HepG2 (cell line): ENCODE measurements at regions not wholly inside any gene's neighbourhood (a gene's known extent, or its start where the extent isn't known, plus 50 kb on each side); places are given as distances from the start of the nearest gene placed in this dataset.
A peak's percentile ranks its signal among the peaks of the same experiment; 100 is the strongest.

Source experiments
- ELF1 ChIP-seq: sonication (generic); formaldehyde crosslinking; IDR thresholded peaks from 2 replicates; pipeline ENCODE4 v1.4.0; 2020; ENCODE audit warnings: missing genetic modification reagents
- ISX ChIP-seq: sonication (generic); formaldehyde crosslinking; conservative IDR thresholded peaks from 2 replicates; pipeline ENCODE4 v1.5.0; 2020; ENCODE audit warnings: missing genetic modification reagents
- MBD4 ChIP-seq: IDR thresholded peaks from 2 replicates; pipeline ENCODE4 v1.6.1; 2012; ENCODE audit warnings: low read length, inconsistent platforms, borderline replicate concordance
- PAX8 ChIP-seq: sonication (generic); formaldehyde crosslinking; IDR thresholded peaks from 2 replicates; pipeline ENCODE4 v1.8.0; 2022; ENCODE audit warnings: mild to moderate bottlenecking, missing genetic modification reagents, borderline replicate concordance
- STAG1 ChIP-seq: sonication (generic); formaldehyde crosslinking; IDR thresholded peaks from 2 replicates; pipeline ENCODE4 v1.4.0; 2020; ENCODE audit warnings: missing genetic modification reagents
- TEAD2 ChIP-seq: sonication (generic); formaldehyde crosslinking; IDR thresholded peaks from 2 replicates; pipeline ENCODE4 v1.9.0; 2021; ENCODE audit warnings: missing genetic modification reagents
- TF ChIP-seq, protein P1 (sequence below): fragments of 450-650 bp; IDR thresholded peaks from 2 replicates; pipeline ENCODE4 v1.6.1; 2017; ENCODE audit warnings: mild to moderate bottlenecking
- TF ChIP-seq, protein P2 (sequence below): sonication (generic); formaldehyde crosslinking; conservative IDR thresholded peaks from 2 replicates; pipeline ENCODE4 v1.8.1; 2023; ENCODE audit warnings: missing genetic modification reagents
- TF ChIP-seq, protein P3 (sequence below): sonication (generic); formaldehyde crosslinking; IDR thresholded peaks from 2 replicates; pipeline ENCODE4 v1.5.0; 2020; ENCODE audit warnings: mild to moderate bottlenecking, missing genetic modification reagents, moderate library complexity
- TF ChIP-seq, protein P4 (sequence below): sonication (generic); formaldehyde crosslinking; IDR thresholded peaks from 2 replicates; pipeline ENCODE4 v1.9.0; 2021; ENCODE audit warnings: missing genetic modification reagents, borderline replicate concordance
- TF ChIP-seq, protein P5 (sequence below): sonication (generic); formaldehyde crosslinking; IDR thresholded peaks from 2 replicates; pipeline ENCODE4 v1.8.0; 2022; ENCODE audit warnings: mild to moderate bottlenecking, missing genetic modification reagents, moderate library complexity

DNA sequence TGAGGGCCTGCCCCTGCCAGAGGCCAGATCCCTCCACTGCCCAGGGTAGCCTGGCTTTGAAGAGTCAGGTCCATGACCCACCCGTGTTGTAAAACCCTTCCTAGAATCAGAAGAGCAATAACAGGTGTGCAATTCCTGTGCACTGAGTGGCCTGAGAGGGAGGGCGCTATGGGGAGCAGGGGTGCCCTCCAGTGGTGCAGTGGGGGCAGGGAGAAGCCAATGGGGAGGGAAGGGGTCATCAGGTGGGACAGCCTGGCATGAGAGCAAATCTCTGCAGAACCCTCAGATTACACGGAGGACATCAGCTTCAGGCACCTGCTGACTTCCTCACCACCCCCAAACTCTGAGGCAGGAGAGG is 72.9 kb upstream of the ZNF469 start (continued):
- TF ChIP-seq, protein P1, sequence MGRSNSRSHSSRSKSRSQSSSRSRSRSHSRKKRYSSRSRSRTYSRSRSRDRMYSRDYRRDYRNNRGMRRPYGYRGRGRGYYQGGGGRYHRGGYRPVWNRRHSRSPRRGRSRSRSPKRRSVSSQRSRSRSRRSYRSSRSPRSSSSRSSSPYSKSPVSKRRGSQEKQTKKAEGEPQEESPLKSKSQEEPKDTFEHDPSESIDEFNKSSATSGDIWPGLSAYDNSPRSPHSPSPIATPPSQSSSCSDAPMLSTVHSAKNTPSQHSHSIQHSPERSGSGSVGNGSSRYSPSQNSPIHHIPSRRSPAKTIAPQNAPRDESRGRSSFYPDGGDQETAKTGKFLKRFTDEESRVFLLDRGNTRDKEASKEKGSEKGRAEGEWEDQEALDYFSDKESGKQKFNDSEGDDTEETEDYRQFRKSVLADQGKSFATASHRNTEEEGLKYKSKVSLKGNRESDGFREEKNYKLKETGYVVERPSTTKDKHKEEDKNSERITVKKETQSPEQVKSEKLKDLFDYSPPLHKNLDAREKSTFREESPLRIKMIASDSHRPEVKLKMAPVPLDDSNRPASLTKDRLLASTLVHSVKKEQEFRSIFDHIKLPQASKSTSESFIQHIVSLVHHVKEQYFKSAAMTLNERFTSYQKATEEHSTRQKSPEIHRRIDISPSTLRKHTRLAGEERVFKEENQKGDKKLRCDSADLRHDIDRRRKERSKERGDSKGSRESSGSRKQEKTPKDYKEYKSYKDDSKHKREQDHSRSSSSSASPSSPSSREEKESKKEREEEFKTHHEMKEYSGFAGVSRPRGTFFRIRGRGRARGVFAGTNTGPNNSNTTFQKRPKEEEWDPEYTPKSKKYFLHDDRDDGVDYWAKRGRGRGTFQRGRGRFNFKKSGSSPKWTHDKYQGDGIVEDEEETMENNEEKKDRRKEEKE: no peak
- TF ChIP-seq, protein P2, sequence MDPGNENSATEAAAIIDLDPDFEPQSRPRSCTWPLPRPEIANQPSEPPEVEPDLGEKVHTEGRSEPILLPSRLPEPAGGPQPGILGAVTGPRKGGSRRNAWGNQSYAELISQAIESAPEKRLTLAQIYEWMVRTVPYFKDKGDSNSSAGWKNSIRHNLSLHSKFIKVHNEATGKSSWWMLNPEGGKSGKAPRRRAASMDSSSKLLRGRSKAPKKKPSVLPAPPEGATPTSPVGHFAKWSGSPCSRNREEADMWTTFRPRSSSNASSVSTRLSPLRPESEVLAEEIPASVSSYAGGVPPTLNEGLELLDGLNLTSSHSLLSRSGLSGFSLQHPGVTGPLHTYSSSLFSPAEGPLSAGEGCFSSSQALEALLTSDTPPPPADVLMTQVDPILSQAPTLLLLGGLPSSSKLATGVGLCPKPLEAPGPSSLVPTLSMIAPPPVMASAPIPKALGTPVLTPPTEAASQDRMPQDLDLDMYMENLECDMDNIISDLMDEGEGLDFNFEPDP (CRISPR knock-in tag): no peak
- no peak for TF ChIP-seq TEAD2 (CRISPR knock-in tag)
- TF ChIP-seq, protein P3, sequence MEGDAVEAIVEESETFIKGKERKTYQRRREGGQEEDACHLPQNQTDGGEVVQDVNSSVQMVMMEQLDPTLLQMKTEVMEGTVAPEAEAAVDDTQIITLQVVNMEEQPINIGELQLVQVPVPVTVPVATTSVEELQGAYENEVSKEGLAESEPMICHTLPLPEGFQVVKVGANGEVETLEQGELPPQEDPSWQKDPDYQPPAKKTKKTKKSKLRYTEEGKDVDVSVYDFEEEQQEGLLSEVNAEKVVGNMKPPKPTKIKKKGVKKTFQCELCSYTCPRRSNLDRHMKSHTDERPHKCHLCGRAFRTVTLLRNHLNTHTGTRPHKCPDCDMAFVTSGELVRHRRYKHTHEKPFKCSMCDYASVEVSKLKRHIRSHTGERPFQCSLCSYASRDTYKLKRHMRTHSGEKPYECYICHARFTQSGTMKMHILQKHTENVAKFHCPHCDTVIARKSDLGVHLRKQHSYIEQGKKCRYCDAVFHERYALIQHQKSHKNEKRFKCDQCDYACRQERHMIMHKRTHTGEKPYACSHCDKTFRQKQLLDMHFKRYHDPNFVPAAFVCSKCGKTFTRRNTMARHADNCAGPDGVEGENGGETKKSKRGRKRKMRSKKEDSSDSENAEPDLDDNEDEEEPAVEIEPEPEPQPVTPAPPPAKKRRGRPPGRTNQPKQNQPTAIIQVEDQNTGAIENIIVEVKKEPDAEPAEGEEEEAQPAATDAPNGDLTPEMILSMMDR (CRISPR knock-in tag): peak; percentile 78
- TF ChIP-seq ELF1 (CRISPR knock-in tag): no peak
- TF ChIP-seq PAX8 (CRISPR knock-in tag): no peak
- TF ChIP-seq ISX (CRISPR knock-in tag): no peak
- peak; percentile 84 for TF ChIP-seq STAG1 (CRISPR knock-in tag)
- TF ChIP-seq MBD4: no peak
- TF ChIP-seq, protein P4, sequence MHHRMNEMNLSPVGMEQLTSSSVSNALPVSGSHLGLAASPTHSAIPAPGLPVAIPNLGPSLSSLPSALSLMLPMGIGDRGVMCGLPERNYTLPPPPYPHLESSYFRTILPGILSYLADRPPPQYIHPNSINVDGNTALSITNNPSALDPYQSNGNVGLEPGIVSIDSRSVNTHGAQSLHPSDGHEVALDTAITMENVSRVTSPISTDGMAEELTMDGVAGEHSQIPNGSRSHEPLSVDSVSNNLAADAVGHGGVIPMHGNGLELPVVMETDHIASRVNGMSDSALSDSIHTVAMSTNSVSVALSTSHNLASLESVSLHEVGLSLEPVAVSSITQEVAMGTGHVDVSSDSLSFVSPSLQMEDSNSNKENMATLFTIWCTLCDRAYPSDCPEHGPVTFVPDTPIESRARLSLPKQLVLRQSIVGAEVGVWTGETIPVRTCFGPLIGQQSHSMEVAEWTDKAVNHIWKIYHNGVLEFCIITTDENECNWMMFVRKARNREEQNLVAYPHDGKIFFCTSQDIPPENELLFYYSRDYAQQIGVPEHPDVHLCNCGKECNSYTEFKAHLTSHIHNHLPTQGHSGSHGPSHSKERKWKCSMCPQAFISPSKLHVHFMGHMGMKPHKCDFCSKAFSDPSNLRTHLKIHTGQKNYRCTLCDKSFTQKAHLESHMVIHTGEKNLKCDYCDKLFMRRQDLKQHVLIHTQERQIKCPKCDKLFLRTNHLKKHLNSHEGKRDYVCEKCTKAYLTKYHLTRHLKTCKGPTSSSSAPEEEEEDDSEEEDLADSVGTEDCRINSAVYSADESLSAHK: no peak
- TF ChIP-seq, protein P5, sequence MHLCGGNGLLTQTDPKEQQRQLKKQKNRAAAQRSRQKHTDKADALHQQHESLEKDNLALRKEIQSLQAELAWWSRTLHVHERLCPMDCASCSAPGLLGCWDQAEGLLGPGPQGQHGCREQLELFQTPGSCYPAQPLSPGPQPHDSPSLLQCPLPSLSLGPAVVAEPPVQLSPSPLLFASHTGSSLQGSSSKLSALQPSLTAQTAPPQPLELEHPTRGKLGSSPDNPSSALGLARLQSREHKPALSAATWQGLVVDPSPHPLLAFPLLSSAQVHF: no peak
